ENCODE measurements at regions not wholly inside any gene's neighbourhood (a gene's known extent, or its start where the extent isn't known, plus 50 kb on each side); places are given as distances from the start of the nearest gene placed in this dataset.

GRCh38 chr1:213864091-213864490, 123.7 kb upstream of the PROX1 start:
- TF ChIP-seq CTCF (IDR thresholded peaks at IDR 0.05; ENCODE audit: poor library complexity), result no peak
- no peak for TF ChIP-seq EZH2 (IDR thresholded peaks at IDR 0.05; ENCODE audit: borderline replicate concordance)
- TF ChIP-seq EZH2phosphoT487 (IDR thresholded peaks at IDR 0.05; ENCODE audit: low read depth, severe bottlenecking, unreplicated experiment), result no peak

Measured in hepatocyte (in vitro differentiated cells).